ENCODE measurements at regions not wholly inside any gene's neighbourhood (a gene's known extent, or its start where the extent isn't known, plus 50 kb on each side); places are given as distances from the start of the nearest gene placed in this dataset.

GRCh38 chr9:13587571-13587970 lies 308.1 kb upstream of the MPDZ start:
- DNase-seq: no peak

DNA sequence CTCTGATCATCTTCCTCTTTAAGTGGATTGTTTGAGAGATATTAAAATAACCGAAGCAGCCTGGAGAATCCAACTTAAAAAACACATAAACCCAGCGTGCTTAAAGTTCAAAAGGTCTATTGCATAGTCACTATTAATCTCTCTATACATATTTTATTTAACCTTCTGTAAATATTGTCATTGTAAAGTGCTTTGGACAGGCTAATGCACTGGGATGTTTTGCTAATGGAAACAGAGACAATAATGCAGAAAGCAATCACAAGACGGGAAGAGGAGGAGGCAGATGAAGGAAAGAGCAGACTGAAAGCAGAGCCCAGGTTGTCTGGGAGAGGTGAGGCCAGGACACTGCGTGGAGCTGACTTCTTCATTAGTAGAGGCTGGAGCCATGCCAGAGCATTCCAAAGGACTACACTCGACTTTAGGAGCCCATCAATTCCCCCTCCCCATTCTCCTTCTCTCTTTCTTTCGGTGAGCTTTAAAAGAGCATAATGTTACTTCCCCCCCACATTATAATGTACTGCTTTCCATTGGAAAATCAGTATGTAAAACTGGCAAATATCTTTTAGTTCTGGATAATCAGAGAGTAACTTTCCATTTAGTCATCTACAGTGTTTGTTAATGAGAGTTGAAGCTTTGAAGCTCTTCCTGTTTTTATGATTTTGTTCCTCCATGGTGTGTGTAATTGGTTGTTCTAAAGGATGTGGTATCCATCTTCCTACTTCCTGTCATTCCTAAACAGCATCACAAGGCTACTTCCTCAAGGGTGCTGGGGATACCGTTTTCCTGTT lies 307.3 kb upstream of the MPDZ start:
- DNase-seq: no peak

- DNase-seq: no peak
These were observed 301.3 kb upstream of the MPDZ start for GRCh38 chr9:13580760-13581159.

DNA sequence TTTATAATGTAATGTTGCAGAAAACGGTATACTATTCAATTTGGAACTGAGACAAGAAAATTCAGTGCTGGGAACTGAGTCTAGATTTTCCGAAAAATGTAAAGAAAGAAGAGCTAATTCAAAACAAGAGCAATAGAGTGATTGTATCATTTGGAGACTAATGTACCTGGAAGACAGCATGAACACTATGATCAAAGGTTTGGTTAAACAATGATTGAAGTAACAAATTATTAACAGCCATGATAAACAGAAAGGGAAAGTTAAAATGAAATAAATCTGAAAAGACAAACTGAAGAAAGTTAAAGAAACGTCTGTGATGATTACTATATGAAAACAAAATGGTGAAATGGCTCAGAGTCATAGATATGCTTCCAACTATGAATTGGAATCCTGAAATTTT lies 300.6 kb upstream of the MPDZ start:
- DNase-seq: no peak

- DNase-seq: no peak
These were observed 296.6 kb upstream of the MPDZ start for GRCh38 chr9:13576101-13576500.

DNA sequence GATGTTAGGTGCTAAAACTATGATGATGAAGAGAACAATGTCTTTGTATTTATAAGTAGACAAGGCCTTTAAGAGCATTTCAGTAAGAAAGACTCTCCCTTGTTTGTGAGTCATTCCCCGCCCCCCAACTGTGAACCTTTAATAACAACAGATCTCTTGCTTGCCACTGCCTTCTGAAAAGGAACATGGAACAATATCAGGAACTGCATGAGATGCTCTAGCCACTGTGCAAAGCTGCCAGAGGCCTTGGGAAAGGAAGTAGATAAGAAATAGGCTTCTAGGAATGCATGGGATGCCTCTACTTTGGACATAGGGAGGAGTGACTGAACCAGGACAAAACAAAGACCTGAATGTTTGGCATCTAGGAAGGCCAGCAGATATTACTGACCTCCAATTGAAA lies 296.1 kb upstream of the MPDZ start:
- no peak for DNase-seq

- peak; percentile 0 for DNase-seq
These were observed 290.8 kb upstream of the MPDZ start for GRCh38 chr9:13570068-13570974.

GRCh38 chr9:13569602-13570067 lies 290.1 kb upstream of the MPDZ start:
- no peak for DNase-seq

DNA sequence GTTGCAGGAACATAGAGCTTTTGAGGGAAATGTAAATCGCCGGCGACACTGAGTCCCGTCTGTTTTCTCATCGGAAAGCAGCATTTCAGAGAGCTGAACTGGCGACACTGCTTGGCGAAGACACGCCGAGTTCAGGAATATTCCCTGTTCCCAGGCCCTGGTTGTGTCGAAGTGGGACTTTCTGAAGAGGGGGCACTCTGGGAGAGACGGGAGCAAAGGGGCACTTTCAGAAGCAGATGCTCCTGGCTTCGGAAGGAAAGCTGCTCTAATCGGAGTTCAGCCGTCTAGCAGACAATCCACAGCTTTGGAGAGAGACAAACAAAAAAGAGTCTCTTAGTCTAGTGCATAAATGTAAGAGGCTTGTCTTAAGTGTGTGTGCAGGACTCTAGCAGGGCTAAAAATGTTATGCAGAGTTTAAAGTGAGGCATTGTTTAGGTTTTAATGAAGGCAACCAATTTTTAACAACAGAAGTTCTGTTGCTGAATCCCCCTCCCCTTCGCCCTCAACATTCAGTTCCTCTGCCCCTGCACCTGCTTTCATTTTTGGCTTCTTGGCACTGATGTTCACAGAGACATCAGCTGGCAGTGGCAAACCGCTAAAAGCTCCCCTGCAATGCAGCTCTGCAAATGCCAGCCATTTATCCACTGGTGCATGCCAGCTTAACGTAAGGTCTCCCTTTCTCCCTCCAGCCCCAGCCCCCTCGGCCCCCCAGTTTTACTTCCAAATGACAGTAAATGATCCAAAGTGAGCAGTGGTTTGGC lies 289.5 kb upstream of the MPDZ start:
- DNase-seq: peak; percentile 33

GRCh38 chr9:13568405-13568804 lies 288.9 kb upstream of the MPDZ start:
- DNase-seq: no peak

- DNase-seq: no peak
These were observed 288.3 kb upstream of the MPDZ start for GRCh38 chr9:13567833-13568232.

GRCh38 chr9:13557746-13558145 lies 278.3 kb upstream of the MPDZ start:
- no peak for DNase-seq

DNA sequence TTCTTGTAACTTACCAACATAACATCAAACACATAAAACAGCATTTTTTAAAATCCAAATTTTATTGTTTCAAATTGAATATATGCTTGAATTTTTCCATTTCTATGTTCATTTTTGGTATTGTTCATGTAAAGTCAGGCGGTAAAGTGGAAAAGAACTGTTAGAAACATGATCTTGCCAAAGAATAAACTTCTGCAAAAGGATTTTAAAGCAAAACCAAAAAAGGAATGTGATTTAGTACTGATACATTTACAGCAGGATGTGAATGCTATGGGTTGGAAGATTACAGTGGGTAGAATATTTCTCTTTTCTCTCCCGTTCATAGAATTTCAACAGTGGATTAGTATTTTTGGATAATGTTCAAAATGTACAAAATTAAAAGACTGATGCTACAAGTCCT lies 277.2 kb upstream of the MPDZ start:
- DNase-seq: no peak

- DNase-seq: no peak
These were observed 276.6 kb upstream of the MPDZ start for GRCh38 chr9:13555989-13556500.

GRCh38 chr9:13555516-13555915 lies 276.0 kb upstream of the MPDZ start:
- DNase-seq: no peak

DNA sequence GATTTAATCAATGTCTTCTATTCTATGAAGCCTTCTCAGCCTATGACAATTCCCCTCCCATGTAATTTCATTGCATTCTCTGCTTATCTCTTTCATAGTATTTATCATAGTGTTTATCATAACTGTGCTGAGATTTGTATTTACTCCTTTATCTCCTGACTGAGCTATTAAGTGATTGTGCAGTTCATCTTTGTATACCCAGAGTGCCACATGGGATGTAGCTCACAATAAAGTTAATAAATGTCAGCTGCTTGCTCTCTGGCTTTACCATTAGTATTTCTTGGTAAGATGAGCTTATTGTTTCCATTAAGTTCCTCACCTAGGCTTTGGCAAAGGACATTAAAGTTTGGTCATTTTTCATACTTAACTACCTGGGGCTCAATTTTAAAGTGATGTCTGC lies 275.1 kb upstream of the MPDZ start:
- DNase-seq: no peak

DNA sequence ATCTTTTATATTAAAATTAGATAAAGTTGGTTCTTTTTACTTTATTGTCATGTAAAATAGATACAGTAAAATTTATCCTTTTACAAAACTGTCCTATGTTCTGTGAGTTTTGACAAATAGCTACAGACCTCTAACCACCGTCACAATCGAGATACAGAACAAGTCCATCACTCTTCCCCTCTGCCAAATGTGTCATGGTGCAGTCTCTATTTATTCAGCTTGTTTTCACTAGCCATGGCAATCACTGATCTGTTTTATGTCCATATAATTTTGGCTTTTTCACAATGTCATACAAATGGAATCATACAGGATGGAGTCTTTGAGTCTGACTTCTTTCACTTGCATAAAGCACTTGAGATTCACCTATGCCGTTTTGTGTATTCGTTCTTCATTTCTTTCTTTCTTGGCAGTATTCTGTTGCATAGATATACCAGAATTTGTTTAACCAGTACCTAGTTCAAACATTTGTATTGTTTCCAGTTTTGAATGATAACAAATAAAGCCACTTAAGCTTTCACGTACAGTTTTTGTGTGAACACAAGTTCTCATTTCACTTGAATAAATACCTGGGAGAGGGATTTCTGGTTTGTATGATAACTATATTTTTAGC lies 273.2 kb upstream of the MPDZ start:
- DNase-seq: no peak

- DNase-seq: peak; percentile 91
These were observed 271.0 kb upstream of the MPDZ start for GRCh38 chr9:13550519-13550918.

- DNase-seq: no peak
These were observed 269.0 kb upstream of the MPDZ start for GRCh38 chr9:13548535-13548934.

GRCh38 chr9:13535141-13535540 lies 255.6 kb upstream of the MPDZ start:
- DNase-seq: no peak

GRCh38 chr9:13534006-13534405 lies 254.5 kb upstream of the MPDZ start:
- DNase-seq: no peak

DNA sequence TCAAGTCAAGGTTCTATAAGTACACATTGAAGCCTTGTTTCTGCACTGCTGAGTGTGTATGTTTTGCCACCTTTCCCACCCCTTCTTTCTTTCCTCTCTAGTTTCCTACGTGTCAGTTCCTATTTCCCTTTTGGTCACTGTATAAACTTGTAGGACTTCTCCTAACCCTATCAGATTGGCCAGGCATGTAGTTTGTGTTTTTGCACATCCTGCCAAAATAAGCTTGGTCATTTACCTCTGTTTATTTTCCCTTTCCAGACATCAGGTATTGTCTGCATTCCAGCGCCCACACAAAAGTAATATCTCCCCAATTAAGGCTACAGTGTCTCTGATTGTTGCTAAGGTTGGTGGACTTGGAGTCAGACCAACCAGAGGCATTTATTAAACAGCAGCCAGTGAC lies 252.9 kb upstream of the MPDZ start:
- no peak for DNase-seq
